HCT116 (cell line): ENCODE measurements at regions not wholly inside any gene's neighbourhood (a gene's known extent, or its start where the extent isn't known, plus 50 kb on each side); places are given as distances from the start of the nearest gene placed in this dataset.
A peak's percentile ranks its signal among the peaks of the same experiment; 100 is the strongest.

ENCODE experiments used
- ATAC-seq: fragments of 200-7000 bp; cut with Tn5 transposase; 2 replicates; pipeline ENCODE4 v1.9.1; 2020; ENCODE audit warnings: mild to moderate bottlenecking, moderate library complexity
- BruUV-seq: library from RNA; stranded (reverse); fragments of 400-500 nt; replicated peaks from 2 replicates; lab custom pipeline; 2021; lab: Mats Ljungman, UMichigan
- CTCF ChIA-PET: fragments of 300-600 bp; sonication (Branson Sonifier 250); formaldehyde crosslinking; loops from one replicate; lab custom pipeline; 2021; ENCODE audit warnings: antibody characterized with exemption; lab: Charles Lee
- POLR2A ChIA-PET: fragments of 300-600, 350-600 bp; sonication (Branson Sonifier 250); formaldehyde crosslinking; loops from one replicate; lab custom pipeline; 2021; ENCODE audit warnings: antibody characterized with exemption; lab: Charles Lee
- RAD21 ChIA-PET, 2 experiments: fragments of 300-600 bp; sonication (Branson Sonifier 250); formaldehyde crosslinking; loops; one replicate each; lab custom pipeline; 2023; ENCODE audit warnings: low total read pairs in 2 of 2; ENCODE audit not compliant: uncharacterized antibody in 2 of 2, unreplicated experiment in 2 of 2, low non-redundant PET in 1 of 2; lab: Charles Lee
- DNase-seq: peaks from one replicate; pipeline ENCODE4 v3.0.0-alpha.2; 2010; ENCODE audit warnings: low read depth, low spot score
- H2AFZ ChIP-seq: fragments of 200-600 bp; shearing (Covaris generic), sonication (generic); 2 replicates; pipeline ENCODE4 v1.6.1; 2017; ENCODE audit warnings: low read depth, mixed run types, mixed read lengths, antibody characterized with exemption, low read length; ENCODE audit not compliant: poor library complexity, severe bottlenecking
- H3K27ac ChIP-seq: 2 replicates; pipeline ENCODE4 v1.5.1; 2012; ENCODE audit warnings: low read depth, low read length
- H3K27me3 ChIP-seq: fragments of 200-600 bp; sonication (generic); 2 replicates; pipeline ENCODE4 v1.6.1; 2016; ENCODE audit warnings: mixed run types, low read length, mixed read lengths; ENCODE audit not compliant: insufficient read depth
- H3K36me3 ChIP-seq, 2 experiments: fragments of 200-500 bp in 1 of 2; fragments of 200-600 bp in 1 of 2; sonication (Bioruptor generic) in 1 of 2; sonication (generic) in 1 of 2; 2 replicates each; pipeline versions ENCODE4 v1.5.1 to v1.6.1; 2014 to 2016; ENCODE audit warnings: low read length in 2 of 2, inconsistent platforms in 1 of 2, mixed read lengths in 1 of 2, mixed run types in 1 of 2; ENCODE audit not compliant: insufficient read depth in 2 of 2, control insufficient read depth in 1 of 2
- H3K4me1 ChIP-seq, 2 experiments: fragments of 200-600 bp in 1 of 2; sonication (generic) in 1 of 2; 2 replicates each; pipeline versions ENCODE4 v1.5.1 to v1.6.1; 2012 to 2017; ENCODE audit warnings: low read length in 2 of 2, inconsistent platforms in 1 of 2, mild to moderate bottlenecking in 1 of 2, mixed read lengths in 1 of 2, mixed run types in 1 of 2, moderate library complexity in 1 of 2; ENCODE audit not compliant: insufficient read depth in 2 of 2, control insufficient read depth in 1 of 2
- H3K4me2 ChIP-seq: fragments of 200-600 bp; sonication (generic); 2 replicates; pipeline ENCODE4 v1.6.1; 2017; ENCODE audit warnings: mixed run types, low read length, mixed read lengths
- H3K4me3 ChIP-seq, 2 experiments: fragments of 200-600 bp in 1 of 2; sonication (generic) in 1 of 2; replicated peaks in 1 of 2; 2 replicates each; pipeline ENCODE4 v1.5.1; 2011 to 2016; ENCODE audit warnings: low read length in 2 of 2, control low read depth in 1 of 2, low read depth in 1 of 2, mild to moderate bottlenecking in 1 of 2, mixed read lengths in 1 of 2, mixed run types in 1 of 2
- H3K79me2 ChIP-seq: fragments of 200-600 bp; sonication (generic); 2 replicates; pipeline ENCODE4 v1.6.1; 2017; ENCODE audit warnings: mild to moderate bottlenecking, mixed run types, low read length, moderate library complexity, mixed read lengths; ENCODE audit not compliant: insufficient read depth
- H3K9ac ChIP-seq: fragments of 200-600 bp; sonication (generic); 2 replicates; pipeline ENCODE4 v1.6.1; 2016; ENCODE audit warnings: low read length, mixed read lengths
- H3K9me2 ChIP-seq: fragments of 200-600 bp; sonication (generic), shearing (Covaris generic); 2 replicates; pipeline ENCODE4 v1.6.1; 2017; ENCODE audit warnings: mixed run types, mild to moderate bottlenecking, moderate library complexity; ENCODE audit not compliant: insufficient read depth
- H3K9me3 ChIP-seq, 2 experiments: fragments of 200-500 bp in 1 of 2; fragments of 200-600 bp in 1 of 2; sonication (Bioruptor generic) in 1 of 2; sonication (generic) in 1 of 2; 2 replicates each; pipeline ENCODE4 v1.6.1; 2014 to 2017; ENCODE audit warnings: low read length in 2 of 2, mixed read lengths in 2 of 2, inconsistent platforms in 1 of 2, low read depth in 1 of 2, mild to moderate bottlenecking in 1 of 2, mixed run types in 1 of 2, moderate library complexity in 1 of 2; ENCODE audit not compliant: control insufficient read depth in 1 of 2, insufficient read depth in 1 of 2
- H4K20me1 ChIP-seq: fragments of 200-600 bp; sonication (generic), shearing (Covaris generic); 2 replicates; pipeline ENCODE4 v1.6.1; 2017; ENCODE audit warnings: mixed run types, mild to moderate bottlenecking, moderate library complexity; ENCODE audit not compliant: insufficient read depth
- CBX3 ChIP-seq: IDR thresholded peaks from 2 replicates; pipeline ENCODE4 v1.6.1; 2012; ENCODE audit warnings: low read depth
- CEBPB ChIP-seq: IDR thresholded peaks from 2 replicates; pipeline ENCODE4 v1.6.1; 2012; ENCODE audit warnings: low read depth
- EZH2 ChIP-seq: fragments of 200-600 bp; sonication (generic); IDR thresholded peaks from 2 replicates; pipeline ENCODE4 v1.6.1; 2017; ENCODE audit warnings: antibody characterized with exemption, mixed run types
- FOSL1 ChIP-seq: IDR thresholded peaks from 2 replicates; pipeline ENCODE4 v1.6.1; 2012; ENCODE audit warnings: low read depth
- JUND ChIP-seq: IDR thresholded peaks from 2 replicates; pipeline ENCODE4 v1.6.1; 2012
- POLR2A ChIP-seq: IDR thresholded peaks from 2 replicates; pipeline ENCODE4 v1.7.0; 2011; ENCODE audit warnings: borderline replicate concordance; ENCODE audit not compliant: insufficient read depth, insufficient read length; ENCODE audit errors: extremely low read depth
- POLR2AphosphoS5 ChIP-seq: IDR thresholded peaks from 2 replicates; pipeline ENCODE4 v1.6.1; 2011; ENCODE audit warnings: mild to moderate bottlenecking, low read depth, low read length, moderate library complexity
- RAD21 ChIP-seq: IDR thresholded peaks from 2 replicates; pipeline ENCODE4 v1.6.1; 2012; ENCODE audit warnings: low read depth, mild to moderate bottlenecking
- SRF ChIP-seq: IDR thresholded peaks from 2 replicates; pipeline ENCODE4 v1.6.1; 2012; ENCODE audit warnings: low read depth
- YY1 ChIP-seq: IDR thresholded peaks from 2 replicates; pipeline ENCODE4 v1.6.1; 2011; ENCODE audit warnings: low read length, low read depth, moderate library complexity, mild to moderate bottlenecking; ENCODE audit not compliant: insufficient replicate concordance; ENCODE audit errors: extremely low read depth
- ZBTB33 ChIP-seq: IDR thresholded peaks from 2 replicates; pipeline ENCODE4 v1.6.1; 2011; ENCODE audit warnings: mild to moderate bottlenecking, low read length, moderate library complexity; ENCODE audit not compliant: insufficient replicate concordance; ENCODE audit errors: extremely low read depth
- ZFX ChIP-seq: fragments of 450-650 bp; IDR thresholded peaks from 2 replicates; pipeline ENCODE4 v1.6.1; 2017
- intact Hi-C: fragments of 100-400 bp; cut with micrococcal nuclease; formaldehyde crosslinking; loops from 2 replicates; pipeline ENCODE4 v1.10.0; 2022
- TF ChIP-seq, protein P1 (sequence below): IDR thresholded peaks from 2 replicates; pipeline ENCODE4 v1.6.1; 2012
- TF ChIP-seq, protein P2 (sequence below): IDR thresholded peaks from 2 replicates; pipeline ENCODE4 v1.6.1; 2012; ENCODE audit warnings: low read depth

- H4K20me1 ChIP-seq = no peaks in the 10 kb centered on the region
- TF ChIP-seq CBX3 (no peak), JUND (no peak), POLR2AphosphoS5 (no peak), SRF (no peak), FOSL1 (peak; percentile 44), RAD21 (no peak), ZBTB33 (no peak)
- TF ChIP-seq, protein P1, sequence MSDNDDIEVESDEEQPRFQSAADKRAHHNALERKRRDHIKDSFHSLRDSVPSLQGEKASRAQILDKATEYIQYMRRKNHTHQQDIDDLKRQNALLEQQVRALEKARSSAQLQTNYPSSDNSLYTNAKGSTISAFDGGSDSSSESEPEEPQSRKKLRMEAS = no peak
- TF ChIP-seq, all 23 proteins: peak for 1
- H3K79me2 ChIP-seq = no peaks in the 10 kb centered on the region
- H3K9me3 ChIP-seq = no peaks in the 10 kb centered on the region; a peak in 1 of 4 replicates
- H3K4me2 ChIP-seq = peak overlapping the region; percentile 8; the same call in 1 of the 2 replicates
- no peak overlapping the region for H3K27ac ChIP-seq
- no peaks in the 10 kb centered on the region for H3K27me3 ChIP-seq
- RAD21 ChIA-PET = no interaction called here
- no peak overlapping the region for H2AFZ ChIP-seq
- CTCF ChIA-PET = no interaction called here
- no peak overlapping the region for H3K9ac ChIP-seq
- BruUV-seq = no TSS peak
- H3K4me3 ChIP-seq = no peak overlapping the region
- POLR2A ChIA-PET = no interaction called here
- intact Hi-C loops = no loop called here
- H3K9me2 ChIP-seq = no peaks in the 10 kb centered on the region
- peak; percentile 49; the same call in 1 of the 2 replicates for ATAC-seq
- H3K4me1 ChIP-seq = peaks cover 0 to 8% of the 10 kb centered on the region in 2 experiments; a peak in 2 of 4 replicates
- H3K36me3 ChIP-seq = no peaks in the 10 kb centered on the region
- DNase-seq = peak; percentile 4
Measured at GRCh38 chr6:140774080-140774505, 1358.6 kb upstream of the GJE1 start.

GRCh38 chr6:140773276-140773675 lies 1359.4 kb upstream of the GJE1 start:
- ChIA-PET POLR2A (no interaction called here), CTCF (no interaction called here), RAD21 (no interaction called here)
- no peaks in the 10 kb centered on the region for H3K9me2 ChIP-seq
- ATAC-seq (no peak), DNase-seq (no peak)
- no peak overlapping the region for H3K4me3 ChIP-seq
- intact Hi-C loops = no loop called here
- no peak overlapping the region for H2AFZ ChIP-seq
- TF ChIP-seq CEBPB = no peak
- no peak for TF ChIP-seq JUND
- TF ChIP-seq YY1 = no peak
- TF ChIP-seq, protein P2, sequence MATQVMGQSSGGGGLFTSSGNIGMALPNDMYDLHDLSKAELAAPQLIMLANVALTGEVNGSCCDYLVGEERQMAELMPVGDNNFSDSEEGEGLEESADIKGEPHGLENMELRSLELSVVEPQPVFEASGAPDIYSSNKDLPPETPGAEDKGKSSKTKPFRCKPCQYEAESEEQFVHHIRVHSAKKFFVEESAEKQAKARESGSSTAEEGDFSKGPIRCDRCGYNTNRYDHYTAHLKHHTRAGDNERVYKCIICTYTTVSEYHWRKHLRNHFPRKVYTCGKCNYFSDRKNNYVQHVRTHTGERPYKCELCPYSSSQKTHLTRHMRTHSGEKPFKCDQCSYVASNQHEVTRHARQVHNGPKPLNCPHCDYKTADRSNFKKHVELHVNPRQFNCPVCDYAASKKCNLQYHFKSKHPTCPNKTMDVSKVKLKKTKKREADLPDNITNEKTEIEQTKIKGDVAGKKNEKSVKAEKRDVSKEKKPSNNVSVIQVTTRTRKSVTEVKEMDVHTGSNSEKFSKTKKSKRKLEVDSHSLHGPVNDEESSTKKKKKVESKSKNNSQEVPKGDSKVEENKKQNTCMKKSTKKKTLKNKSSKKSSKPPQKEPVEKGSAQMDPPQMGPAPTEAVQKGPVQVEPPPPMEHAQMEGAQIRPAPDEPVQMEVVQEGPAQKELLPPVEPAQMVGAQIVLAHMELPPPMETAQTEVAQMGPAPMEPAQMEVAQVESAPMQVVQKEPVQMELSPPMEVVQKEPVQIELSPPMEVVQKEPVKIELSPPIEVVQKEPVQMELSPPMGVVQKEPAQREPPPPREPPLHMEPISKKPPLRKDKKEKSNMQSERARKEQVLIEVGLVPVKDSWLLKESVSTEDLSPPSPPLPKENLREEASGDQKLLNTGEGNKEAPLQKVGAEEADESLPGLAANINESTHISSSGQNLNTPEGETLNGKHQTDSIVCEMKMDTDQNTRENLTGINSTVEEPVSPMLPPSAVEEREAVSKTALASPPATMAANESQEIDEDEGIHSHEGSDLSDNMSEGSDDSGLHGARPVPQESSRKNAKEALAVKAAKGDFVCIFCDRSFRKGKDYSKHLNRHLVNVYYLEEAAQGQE = no peak
- TF ChIP-seq RAD21 = no peak
- TF ChIP-seq FOSL1 = no peak
- no peak for TF ChIP-seq EZH2
- TF ChIP-seq POLR2A = no peak
- TF ChIP-seq ZFX = no peak
- peaks cover 0 to 8% of the 10 kb centered on the region in 2 experiments; a peak in 2 of 4 replicates for H3K4me1 ChIP-seq
- H3K79me2 ChIP-seq = no peaks in the 10 kb centered on the region
- no peaks in the 10 kb centered on the region for H4K20me1 ChIP-seq
- BruUV-seq = no TSS peak
- H3K27ac ChIP-seq = no peak overlapping the region
- no peaks in the 10 kb centered on the region for H3K36me3 ChIP-seq
- no peaks in the 10 kb centered on the region; a peak in 2 of 4 replicates for H3K9me3 ChIP-seq
- no peaks in the 10 kb centered on the region for H3K27me3 ChIP-seq
- H3K4me2 ChIP-seq = no peak overlapping the region
- no peak overlapping the region for H3K9ac ChIP-seq
